A673 (cell line): ENCODE measurements at regions not wholly inside any gene's neighbourhood (a gene's known extent, or its start where the extent isn't known, plus 50 kb on each side); places are given as distances from the start of the nearest gene placed in this dataset.

Experiments
- CTCF ChIP-seq: fragments of 300-800, 200-600 bp; sonication (generic); conservative IDR thresholded peaks from 2 replicates; pipeline ENCODE4 v1.5.1; 2017; ENCODE audit warnings: low read depth, mild to moderate bottlenecking, antibody characterized with exemption, low read length, moderate library complexity, mixed read lengths
- EZH2 ChIP-seq: fragments of 200-600 bp; sonication (generic); IDR thresholded peaks from 2 replicates; pipeline ENCODE4 v1.6.1; 2017; ENCODE audit warnings: borderline replicate concordance, low read depth, mild to moderate bottlenecking, mixed read lengths, antibody characterized with exemption, low read length; ENCODE audit not compliant: poor library complexity, severe bottlenecking

- TF ChIP-seq CTCF = no peak
- TF ChIP-seq EZH2 = no peak
Observed at GRCh38 chr12:105547786-105548185, 217.3 kb downstream of the C12orf75 start.
